ENCODE measurements at regions not wholly inside any gene's neighbourhood (a gene's known extent, or its start where the extent isn't known, plus 50 kb on each side); places are given as distances from the start of the nearest gene placed in this dataset.

DNA sequence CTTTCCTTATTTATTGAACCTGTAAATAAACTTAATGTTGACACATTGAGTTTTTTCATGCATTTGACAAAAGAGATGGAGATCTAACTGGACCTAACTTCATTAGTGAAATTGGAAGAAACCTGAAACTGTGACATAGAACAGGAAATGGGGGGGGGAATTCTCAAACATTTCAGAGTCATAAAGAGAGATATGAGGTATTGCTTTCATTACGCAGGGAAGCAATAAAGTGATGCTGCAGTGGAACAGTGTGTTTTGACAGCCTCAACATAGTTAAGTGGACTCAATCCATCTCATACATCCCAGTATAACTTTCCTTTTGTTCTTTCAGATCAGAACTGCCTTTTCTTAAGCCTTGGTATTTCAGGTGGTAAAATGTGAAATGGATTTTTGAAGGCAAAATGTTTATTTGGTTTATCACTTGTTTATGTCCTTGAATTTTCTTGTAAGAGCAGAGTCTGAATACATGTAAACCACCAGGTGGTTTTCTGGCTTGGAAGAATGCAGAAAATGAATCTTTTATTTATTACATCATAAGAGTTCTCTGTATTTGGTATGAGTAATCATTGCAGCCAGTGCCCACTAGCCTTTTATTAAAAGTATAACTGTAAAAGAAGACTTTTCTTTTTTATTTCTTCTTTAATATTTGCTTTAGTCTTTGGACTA, 132.5 kb downstream of the ZNF326 start:
- no peaks in the 10 kb centered on the region for H3K4me1 ChIP-seq (ENCODE audit: control insufficient read depth in 2 of 2, insufficient read depth in 1 of 2, low read depth in 1 of 2, low read length in 2 of 2)
- no peaks in the 10 kb centered on the region for H3K36me3 ChIP-seq (replicated peaks in 1 of 2; ENCODE audit: control insufficient read depth in 2 of 2, insufficient read depth in 2 of 2, low read length in 2 of 2)
- no peak for DNase-seq (ENCODE audit: low spot score)
- no peaks in the 10 kb centered on the region for H3K79me1 ChIP-seq (ENCODE audit: low read depth, low read length)
- H2BK15ac ChIP-seq (ENCODE audit: low read length) = no peak overlapping the region
- H2BK5ac ChIP-seq (ENCODE audit: low read length) = no peak overlapping the region
- H3K9ac ChIP-seq (ENCODE audit: low read depth, low read length, poor library complexity) = no peak overlapping the region
- H3K18ac ChIP-seq (ENCODE audit: low read length) = no peak overlapping the region
- H4K8ac ChIP-seq (ENCODE audit: low read depth, low read length) = no peak overlapping the region
- no peaks in the 10 kb centered on the region for H3K27me3 ChIP-seq (ENCODE audit: control insufficient read depth in 3 of 3, insufficient read depth in 3 of 3, low read depth in 1 of 3, low read length in 3 of 3)
- no CpG with 5 or more reads among the region's 1 CpG for WGBS, 2 donors (ENCODE audit: extremely low coverage in 2 of 2, insufficient read length in 2 of 2, insufficient replicate concordance in 1 of 2)
- no peak overlapping the region for H4K91ac ChIP-seq (ENCODE audit: low read depth, low read length, poor library complexity)
- no peak overlapping the region for H3K27ac ChIP-seq (replicated peaks; ENCODE audit: low read length)
- H2BK12ac ChIP-seq (ENCODE audit: low read length) = no peak overlapping the region
- H3K4me2 ChIP-seq (ENCODE audit: insufficient read depth, low read length, poor library complexity, severe bottlenecking) = no peak overlapping the region
- no peak overlapping the region for H3K4me3 ChIP-seq (ENCODE audit: low read length in 2 of 2)
- H3K9me3 ChIP-seq (replicated peaks in 1 of 2; ENCODE audit: control insufficient read depth in 2 of 2, insufficient read depth in 1 of 2, low read depth in 1 of 2, low read length in 2 of 2) = no peaks in the 10 kb centered on the region
- H3K23ac ChIP-seq (ENCODE audit: low read depth, low read length, poor library complexity) = no peak overlapping the region
- no peak overlapping the region for H3K4ac ChIP-seq (ENCODE audit: low read length)
- no peak overlapping the region for H2AFZ ChIP-seq (ENCODE audit: low read length)
- H2AK5ac ChIP-seq (ENCODE audit: low read depth, low read length) = no peak overlapping the region
- no peak overlapping the region for H2BK120ac ChIP-seq (ENCODE audit: low read depth, low read length)
- H3K14ac ChIP-seq (ENCODE audit: low read length) = no peak overlapping the region

DNA sequence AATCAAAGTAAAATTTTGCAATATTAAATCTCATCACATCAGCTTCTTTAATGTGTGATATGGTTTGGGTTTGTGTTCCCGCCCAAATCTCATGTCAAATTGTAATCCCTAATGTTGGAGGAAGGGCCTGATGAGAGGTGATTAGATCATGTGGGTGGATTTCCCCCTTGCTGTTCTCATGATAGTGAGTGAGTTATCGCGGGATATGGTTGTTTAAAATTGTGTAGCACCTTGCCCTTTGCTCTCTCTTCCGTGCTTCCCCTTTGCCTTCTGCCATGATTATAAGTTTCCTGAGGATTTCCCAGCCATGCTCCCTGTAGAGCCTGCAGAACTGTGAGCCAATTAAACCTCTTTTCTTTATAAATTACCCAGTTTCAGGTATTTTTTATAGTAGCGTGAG, 131.9 kb downstream of the ZNF326 start:
- H3K4me3 ChIP-seq (ENCODE audit: low read length in 2 of 2) = no peak overlapping the region
- no peak for DNase-seq (ENCODE audit: low spot score)
- no peaks in the 10 kb centered on the region for H3K27me3 ChIP-seq (ENCODE audit: control insufficient read depth in 3 of 3, insufficient read depth in 3 of 3, low read depth in 1 of 3, low read length in 3 of 3)
- no peak overlapping the region for H4K8ac ChIP-seq (ENCODE audit: low read depth, low read length)
- no CpG with 5 or more reads among the region's 5 CpGs for WGBS, 2 donors (ENCODE audit: extremely low coverage in 2 of 2, insufficient read length in 2 of 2, insufficient replicate concordance in 1 of 2)
- H4K91ac ChIP-seq (ENCODE audit: low read depth, low read length, poor library complexity) = no peak overlapping the region
- H2AK5ac ChIP-seq (ENCODE audit: low read depth, low read length) = no peak overlapping the region
- H3K23ac ChIP-seq (ENCODE audit: low read depth, low read length, poor library complexity) = no peak overlapping the region
- no peak overlapping the region for H2BK12ac ChIP-seq (ENCODE audit: low read length)
- no peaks in the 10 kb centered on the region for H3K79me1 ChIP-seq (ENCODE audit: low read depth, low read length)
- H3K9ac ChIP-seq (ENCODE audit: low read depth, low read length, poor library complexity) = no peak overlapping the region
- H2AFZ ChIP-seq (ENCODE audit: low read length) = no peak overlapping the region
- no peak overlapping the region for H2BK15ac ChIP-seq (ENCODE audit: low read length)
- H3K4ac ChIP-seq (ENCODE audit: low read length) = no peak overlapping the region
- no peak overlapping the region for H2BK120ac ChIP-seq (ENCODE audit: low read depth, low read length)
- H3K9me3 ChIP-seq (replicated peaks in 1 of 2; ENCODE audit: control insufficient read depth in 2 of 2, insufficient read depth in 1 of 2, low read depth in 1 of 2, low read length in 2 of 2) = no peaks in the 10 kb centered on the region
- H3K4me1 ChIP-seq (ENCODE audit: control insufficient read depth in 2 of 2, insufficient read depth in 1 of 2, low read depth in 1 of 2, low read length in 2 of 2) = no peaks in the 10 kb centered on the region
- no peak overlapping the region for H3K14ac ChIP-seq (ENCODE audit: low read length)
- H3K18ac ChIP-seq (ENCODE audit: low read length) = no peak overlapping the region
- H3K27ac ChIP-seq (replicated peaks; ENCODE audit: low read length) = no peak overlapping the region
- no peak overlapping the region for H2BK5ac ChIP-seq (ENCODE audit: low read length)
- no peaks in the 10 kb centered on the region for H3K36me3 ChIP-seq (replicated peaks in 1 of 2; ENCODE audit: control insufficient read depth in 2 of 2, insufficient read depth in 2 of 2, low read length in 2 of 2)
- no peak overlapping the region for H3K4me2 ChIP-seq (ENCODE audit: insufficient read depth, low read length, poor library complexity, severe bottlenecking)

DNA sequence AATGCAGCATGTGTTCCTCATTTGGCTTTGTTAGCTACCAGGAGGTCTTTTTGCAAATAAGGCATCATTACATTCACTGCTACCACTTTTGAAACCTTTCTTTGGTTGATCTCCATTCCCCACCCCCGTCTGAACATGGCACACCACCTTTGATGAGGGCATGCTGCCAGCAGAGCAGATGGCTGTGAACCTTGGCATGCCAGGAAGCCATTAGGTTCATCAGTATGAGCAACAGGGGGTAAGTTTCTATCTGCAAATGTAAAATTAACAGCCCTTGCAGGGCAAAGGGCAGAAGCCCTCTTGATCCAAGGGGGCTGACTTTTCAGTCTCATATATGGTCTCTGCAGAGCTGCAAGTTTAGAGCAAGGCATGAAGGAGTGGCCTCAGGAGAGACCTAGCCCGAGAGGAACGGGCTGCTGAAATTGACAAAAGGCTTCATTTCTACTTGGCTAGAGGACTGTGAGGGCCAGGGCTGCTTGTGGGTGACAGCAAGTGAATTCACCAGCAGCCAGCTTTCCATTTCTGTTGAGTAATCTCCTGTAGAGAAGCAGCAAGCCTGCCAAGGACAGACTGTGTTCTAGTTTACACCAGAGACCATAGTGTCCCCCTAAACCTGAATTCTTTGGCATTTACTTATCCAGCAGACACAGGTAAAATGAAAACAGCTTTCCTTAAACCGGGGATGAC, 127.9 kb downstream of the ZNF326 start:
- H3K9me3 ChIP-seq (replicated peaks in 1 of 2; ENCODE audit: control insufficient read depth in 2 of 2, insufficient read depth in 1 of 2, low read depth in 1 of 2, low read length in 2 of 2) = no peaks in the 10 kb centered on the region
- peaks cover 0 to under 1% (median 0%) of the 10 kb centered on the region in 3 experiments for H3K27me3 ChIP-seq (ENCODE audit: control insufficient read depth in 3 of 3, insufficient read depth in 3 of 3, low read depth in 1 of 3, low read length in 3 of 3)
- H4K8ac ChIP-seq (ENCODE audit: low read depth, low read length) = no peak overlapping the region
- no peak overlapping the region for H3K4me3 ChIP-seq (ENCODE audit: low read length in 2 of 2)
- no peaks in the 10 kb centered on the region for H3K79me1 ChIP-seq (ENCODE audit: low read depth, low read length)
- H2AK5ac ChIP-seq (ENCODE audit: low read depth, low read length) = no peak overlapping the region
- no peaks in the 10 kb centered on the region for H3K4me1 ChIP-seq (ENCODE audit: control insufficient read depth in 2 of 2, insufficient read depth in 1 of 2, low read depth in 1 of 2, low read length in 2 of 2)
- H3K18ac ChIP-seq (ENCODE audit: low read length) = no peak overlapping the region
- H4K91ac ChIP-seq (ENCODE audit: low read depth, low read length, poor library complexity) = no peak overlapping the region
- no peak overlapping the region for H3K4me2 ChIP-seq (ENCODE audit: insufficient read depth, low read length, poor library complexity, severe bottlenecking)
- no peak for DNase-seq (ENCODE audit: low spot score)
- H3K36me3 ChIP-seq (replicated peaks in 1 of 2; ENCODE audit: control insufficient read depth in 2 of 2, insufficient read depth in 2 of 2, low read length in 2 of 2) = no peaks in the 10 kb centered on the region
- no peak overlapping the region for H2AFZ ChIP-seq (ENCODE audit: low read length)
- no peak overlapping the region for H2BK120ac ChIP-seq (ENCODE audit: low read depth, low read length)
- H3K23ac ChIP-seq (ENCODE audit: low read depth, low read length, poor library complexity) = no peak overlapping the region
- no CpG with 5 or more reads among the region's 4 CpGs for WGBS, 2 donors (ENCODE audit: extremely low coverage in 2 of 2, insufficient read length in 2 of 2, insufficient replicate concordance in 1 of 2)
- H2BK15ac ChIP-seq (ENCODE audit: low read length) = no peak overlapping the region
- H3K14ac ChIP-seq (ENCODE audit: low read length) = no peak overlapping the region
- H3K4ac ChIP-seq (ENCODE audit: low read length) = no peak overlapping the region
- H2BK12ac ChIP-seq (ENCODE audit: low read length) = no peak overlapping the region
- H3K27ac ChIP-seq (replicated peaks; ENCODE audit: low read length) = no peak overlapping the region
- no peak overlapping the region for H3K9ac ChIP-seq (ENCODE audit: low read depth, low read length, poor library complexity)
- H2BK5ac ChIP-seq (ENCODE audit: low read length) = no peak overlapping the region

DNA sequence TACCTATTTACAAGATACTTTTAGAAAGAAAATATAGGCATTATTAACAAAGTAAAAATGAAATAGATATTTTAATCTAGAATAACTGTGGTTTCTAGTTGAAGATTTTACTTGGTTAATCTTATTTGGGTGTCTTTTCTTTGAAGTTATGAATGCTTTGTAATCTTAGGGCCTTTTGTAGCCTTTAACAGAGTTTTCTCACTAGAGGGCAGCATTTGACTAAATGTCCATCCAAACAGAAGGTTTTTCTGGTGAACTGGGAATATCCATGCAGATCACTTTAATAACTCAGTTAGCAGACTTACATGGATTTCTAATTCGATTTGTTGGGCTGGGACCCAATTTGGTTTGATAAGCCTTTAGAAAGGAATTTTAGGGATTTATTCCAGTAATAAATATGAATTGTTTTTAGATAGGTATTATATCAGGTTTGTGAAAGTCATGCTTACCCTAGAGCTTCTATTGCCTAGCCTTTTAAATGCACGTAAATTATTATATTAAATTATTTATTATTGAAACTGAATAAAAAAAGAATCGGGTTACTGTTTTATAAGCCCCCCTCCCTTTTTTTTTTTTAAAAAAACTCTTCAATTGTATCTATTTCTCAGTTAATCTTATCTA, 119.7 kb downstream of the ZNF326 start:
- Histone ChIP-seq H2AFZ (ENCODE audit: low read length) (no peak overlapping the region), H3K23ac (ENCODE audit: low read depth, low read length, poor library complexity) (no peak overlapping the region), H3K4ac (ENCODE audit: low read length) (no peak overlapping the region), H3K27ac (replicated peaks; ENCODE audit: low read length) (no peak overlapping the region), H3K4me3 (ENCODE audit: low read length in 2 of 2) (no peak overlapping the region), H3K18ac (ENCODE audit: low read length) (no peak overlapping the region), H3K27me3 (ENCODE audit: control insufficient read depth in 3 of 3, insufficient read depth in 3 of 3, low read depth in 1 of 3, low read length in 3 of 3) (peaks cover 0 to 2% (median 0%) of the 10 kb centered on the region in 3 experiments), H2BK15ac (ENCODE audit: low read length) (no peak overlapping the region), H4K8ac (ENCODE audit: low read depth, low read length) (no peak overlapping the region), H3K14ac (ENCODE audit: low read length) (no peak overlapping the region), H2BK5ac (ENCODE audit: low read length) (no peak overlapping the region), H3K4me1 (ENCODE audit: control insufficient read depth in 2 of 2, insufficient read depth in 1 of 2, low read depth in 1 of 2, low read length in 2 of 2) (no peaks in the 10 kb centered on the region), H4K91ac (ENCODE audit: low read depth, low read length, poor library complexity) (no peak overlapping the region), H3K9me3 (replicated peaks in 1 of 2; ENCODE audit: control insufficient read depth in 2 of 2, insufficient read depth in 1 of 2, low read depth in 1 of 2, low read length in 2 of 2) (no peaks in the 10 kb centered on the region), H3K36me3 (replicated peaks in 1 of 2; ENCODE audit: control insufficient read depth in 2 of 2, insufficient read depth in 2 of 2, low read length in 2 of 2) (no peaks in the 10 kb centered on the region), H3K9ac (ENCODE audit: low read depth, low read length, poor library complexity) (no peak overlapping the region), H2BK12ac (ENCODE audit: low read length) (no peak overlapping the region), H3K79me1 (ENCODE audit: low read depth, low read length) (no peaks in the 10 kb centered on the region), H2BK120ac (ENCODE audit: low read depth, low read length) (no peak overlapping the region), H2AK5ac (ENCODE audit: low read depth, low read length) (no peak overlapping the region), H3K4me2 (ENCODE audit: insufficient read depth, low read length, poor library complexity, severe bottlenecking) (no peak overlapping the region)
- WGBS, 2 donors (ENCODE audit: extremely low coverage in 2 of 2, insufficient read length in 2 of 2, insufficient replicate concordance in 1 of 2) = no CpG with 5 or more reads among the region's 3 CpGs
- DNase-seq (ENCODE audit: low spot score) = peak; percentile 48
